ENCODE measurements at regions not wholly inside any gene's neighbourhood (a gene's known extent, or its start where the extent isn't known, plus 50 kb on each side); places are given as distances from the start of the nearest gene placed in this dataset.

GRCh38 chrX:129115104-129115503 lies 408.2 kb downstream of the SMARCA1 start:
- DNase-seq (no peak), ATAC-seq (no peak)
- H3K27me3 ChIP-seq: no peaks in the 10 kb centered on the region
- no peaks in the 10 kb centered on the region for H3K36me3 ChIP-seq
- no peaks in the 10 kb centered on the region for H3K9me3 ChIP-seq
- no peak overlapping the region for H3K27ac ChIP-seq
- TF ChIP-seq POLR2A (IDR thresholded peaks at IDR 0.05) (no peak), CTCF (IDR thresholded peaks at IDR 0.05 in 4 of 5, conservative IDR thresholded peaks at IDR 0.05 in 1 of 5) (no peak)
- in situ Hi-C loops (cut with MboI; ENCODE audit: low sequenced_read_pairs in 4 of 4): no loop called here
- H3K4me1 ChIP-seq: no peaks in the 10 kb centered on the region
- H3K4me3 ChIP-seq: no peak overlapping the region
- intact Hi-C loops (cut with DNase I; ENCODE audit: low total_unique reads): no loop called here

- Histone ChIP-seq H3K36me3 (no peaks in the 10 kb centered on the region), H3K4me1 (no peaks in the 10 kb centered on the region), H3K27me3 (no peaks in the 10 kb centered on the region), H3K9me3 (no peaks in the 10 kb centered on the region), H3K4me3 (no peak overlapping the region), H3K27ac (no peak overlapping the region)
- ATAC-seq (no peak), DNase-seq (no peak)
- intact Hi-C loops (cut with DNase I; ENCODE audit: low total_unique reads): no loop called here
- in situ Hi-C loops (cut with MboI; ENCODE audit: low sequenced_read_pairs in 4 of 4): no loop called here
- TF ChIP-seq CTCF (IDR thresholded peaks at IDR 0.05 in 4 of 5, conservative IDR thresholded peaks at IDR 0.05 in 1 of 5) (no peak), POLR2A (IDR thresholded peaks at IDR 0.05) (no peak)
These were observed 412.1 kb downstream of the SMARCA1 start for GRCh38 chrX:129111081-129111798.

- ATAC-seq: no peak
These were observed 414.4 kb downstream of the SMARCA1 start for GRCh38 chrX:129108936-129109335.

GRCh38 chrX:129099207-129099606 lies 424.1 kb downstream of the SMARCA1 start:
- in situ Hi-C loops (cut with MboI; ENCODE audit: low sequenced_read_pairs in 4 of 4): no loop called here
- TF ChIP-seq CTCF (IDR thresholded peaks at IDR 0.05 in 4 of 5, conservative IDR thresholded peaks at IDR 0.05 in 1 of 5) (no peak), POLR2A (IDR thresholded peaks at IDR 0.05) (no peak)
- Histone ChIP-seq H3K4me3 (no peak overlapping the region), H3K27me3 (no peaks in the 10 kb centered on the region), H3K36me3 (no peaks in the 10 kb centered on the region), H3K9me3 (no peaks in the 10 kb centered on the region), H3K4me1 (no peaks in the 10 kb centered on the region), H3K27ac (no peak overlapping the region)
- ATAC-seq (no peak), DNase-seq (no peak)
- intact Hi-C loops (cut with DNase I; ENCODE audit: low total_unique reads): no loop called here

More at GRCh38 chrX:129108936-129109335, 414.4 kb downstream of the SMARCA1 start:
- Histone ChIP-seq H3K36me3 (no peaks in the 10 kb centered on the region), H3K27ac (no peak overlapping the region), H3K4me3 (no peak overlapping the region), H3K27me3 (no peaks in the 10 kb centered on the region), H3K9me3 (no peaks in the 10 kb centered on the region), H3K4me1 (no peaks in the 10 kb centered on the region)
- in situ Hi-C loops (cut with MboI; ENCODE audit: low sequenced_read_pairs in 4 of 4) (no loop called here), intact Hi-C loops (cut with DNase I; ENCODE audit: low total_unique reads) (no loop called here)
- DNase-seq: no peak
- no peak for TF ChIP-seq POLR2A (IDR thresholded peaks at IDR 0.05)
- no peak for TF ChIP-seq CTCF (IDR thresholded peaks at IDR 0.05 in 4 of 5, conservative IDR thresholded peaks at IDR 0.05 in 1 of 5)

GRCh38 chrX:129097668-129098067 lies 425.6 kb downstream of the SMARCA1 start:
- Histone ChIP-seq H3K27me3 (no peaks in the 10 kb centered on the region), H3K4me1 (no peaks in the 10 kb centered on the region), H3K9me3 (no peaks in the 10 kb centered on the region), H3K4me3 (no peak overlapping the region), H3K36me3 (no peaks in the 10 kb centered on the region), H3K27ac (no peak overlapping the region)
- no peak for ATAC-seq
- intact Hi-C loops (cut with DNase I; ENCODE audit: low total_unique reads): no loop called here
- no peak for TF ChIP-seq CTCF (IDR thresholded peaks at IDR 0.05 in 4 of 5, conservative IDR thresholded peaks at IDR 0.05 in 1 of 5)
- no peak for TF ChIP-seq POLR2A (IDR thresholded peaks at IDR 0.05)
- in situ Hi-C loops (cut with MboI; ENCODE audit: low sequenced_read_pairs in 4 of 4): no loop called here
- DNase-seq: no peak
